Erythroblast (primary cell): ENCODE measurements at regions not wholly inside any gene's neighbourhood (a gene's known extent, or its start where the extent isn't known, plus 50 kb on each side); places are given as distances from the start of the nearest gene placed in this dataset.

Source experiments
- GATA1 ChIP-seq: IDR thresholded peaks from 2 replicates; pipeline ENCODE4 v1.6.1; 2011; ENCODE audit warnings: low read depth, mild to moderate bottlenecking, control low read depth, low read length, moderate library complexity
- POLR2A ChIP-seq: IDR thresholded peaks from 2 replicates; pipeline ENCODE4 v1.6.1; 2011; ENCODE audit warnings: mild to moderate bottlenecking, low read length

DNA sequence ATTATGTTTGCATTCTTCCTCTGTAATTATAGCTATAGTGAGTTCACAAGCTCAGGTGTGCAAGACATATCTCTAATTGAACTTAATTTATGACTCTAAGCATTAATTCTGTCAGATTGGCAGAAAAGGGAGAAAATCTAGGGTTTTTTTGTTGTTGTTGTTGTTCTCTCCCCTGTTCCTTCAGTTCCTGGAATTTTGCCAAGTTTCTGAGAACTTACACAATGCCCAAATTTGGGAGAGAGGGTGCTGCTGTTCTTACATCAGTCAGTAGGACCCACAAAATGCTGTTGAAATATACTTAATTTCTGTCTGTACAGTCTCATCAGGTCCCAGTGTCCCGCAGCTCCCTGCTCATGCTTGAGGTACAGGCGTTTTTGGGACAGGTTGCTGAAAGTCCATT is 221.8 kb upstream of the RBMS1 start:
- TF ChIP-seq POLR2A: no peak
- no peak for TF ChIP-seq GATA1
